Activated B cell treated with CpG ODN at 0.5 μM for 24 hours (primary cell): ENCODE measurements at regions not wholly inside any gene's neighbourhood (a gene's known extent, or its start where the extent isn't known, plus 50 kb on each side); places are given as distances from the start of the nearest gene placed in this dataset.

Source experiments
- ATAC-seq: fragments of 200-7000 bp; cut with Tn5 transposase; one replicate; pipeline ENCODE4 v1.10.0; 2021; ENCODE audit warnings: low read depth, mild to moderate bottlenecking, moderate library complexity
- CTCF ChIA-PET: fragments of 350-600 bp; sonication (Branson Sonifier 250); formaldehyde crosslinking; loops from one replicate; lab custom pipeline; 2021; ENCODE audit warnings: antibody characterized with exemption; lab: Charles Lee
- POLR2A ChIA-PET: fragments of 350-600 bp; sonication (Branson Sonifier 250); formaldehyde crosslinking; loops from one replicate; lab custom pipeline; 2021; ENCODE audit warnings: antibody characterized with exemption; lab: Charles Lee
- DNase-seq: peaks from one replicate; pipeline ENCODE4 v3.0.0; 2022
- H3K27ac Mint-ChIP-seq: one replicate; pipeline ENCODE4 v1.8.0; 2020; ENCODE audit warnings: mixed read lengths
- H3K27me3 Mint-ChIP-seq: one replicate; pipeline ENCODE4 v1.8.0; 2021; ENCODE audit warnings: mixed read lengths
- H3K36me3 Mint-ChIP-seq: one replicate; pipeline ENCODE4 v1.8.0; 2021; ENCODE audit warnings: low read depth, mixed read lengths
- H3K4me1 Mint-ChIP-seq: one replicate; pipeline ENCODE4 v1.8.0; 2021; ENCODE audit warnings: mixed read lengths
- H3K4me3 Mint-ChIP-seq: one replicate; pipeline ENCODE4 v1.8.0; 2020; ENCODE audit warnings: mild to moderate bottlenecking, mixed read lengths
- H3K9me3 Mint-ChIP-seq: one replicate; pipeline ENCODE4 v1.8.0; 2020; ENCODE audit warnings: mixed read lengths
- CTCF ChIP-seq: fragments of 200-600 bp; IDR thresholded peaks from one replicate; pipeline ENCODE4 v1.8.0; 2022; ENCODE audit warnings: antibody characterized with exemption, mild to moderate bottlenecking
- intact Hi-C: fragments of 100-400 bp; cut with micrococcal nuclease; formaldehyde crosslinking; loops from one replicate; pipeline ENCODE4 v1.15.1; 2024

DNA sequence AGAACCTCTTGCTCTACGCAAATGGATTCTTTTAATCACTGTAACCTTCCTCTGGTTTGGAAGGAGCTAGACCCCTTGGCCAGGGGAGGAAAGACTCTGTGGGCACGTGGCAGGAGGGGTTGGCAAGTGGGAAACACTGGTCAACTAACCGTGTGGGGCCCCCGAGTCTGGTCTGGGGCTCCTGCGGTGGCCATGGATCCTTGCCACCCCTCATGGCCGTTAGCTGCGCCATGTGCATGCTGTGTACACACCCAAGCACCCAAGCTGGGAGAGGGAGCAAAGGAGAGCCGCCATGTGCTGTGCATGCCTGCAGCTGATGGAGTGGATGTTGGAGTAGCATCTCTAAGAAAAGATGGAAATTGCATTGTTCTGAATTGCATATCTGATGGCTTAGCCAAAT, 730.6 kb downstream of the FAM181B start:
- intact Hi-C loops, result no loop called here
- POLR2A ChIA-PET, result no interaction called here

GRCh38 chr11:81995889-81996288, 737.8 kb downstream of the FAM181B start:
- intact Hi-C loops, result no loop called here
- no peak overlapping the region for H3K4me3 Mint-ChIP-seq
- no peaks in the 10 kb centered on the region for H3K4me1 Mint-ChIP-seq
- POLR2A ChIA-PET, result no interaction called here
- no peak for TF ChIP-seq CTCF
- no peaks in the 10 kb centered on the region for H3K36me3 Mint-ChIP-seq
- ATAC-seq (no peak), DNase-seq (no peak)
- CTCF ChIA-PET, result no interaction called here
- H3K9me3 Mint-ChIP-seq, result no peaks in the 10 kb centered on the region
- no peak overlapping the region for H3K27ac Mint-ChIP-seq
- no peaks in the 10 kb centered on the region for H3K27me3 Mint-ChIP-seq

More for the DNA sequence above, 730.6 kb downstream of the FAM181B start:
- TF ChIP-seq CTCF, result no peak
- no peaks in the 10 kb centered on the region for H3K9me3 Mint-ChIP-seq
- H3K4me1 Mint-ChIP-seq, result no peaks in the 10 kb centered on the region
- ATAC-seq (no peak), DNase-seq (no peak)
- no peaks in the 10 kb centered on the region for H3K36me3 Mint-ChIP-seq
- no peak overlapping the region for H3K4me3 Mint-ChIP-seq
- CTCF ChIA-PET, result no interaction called here
- no peaks in the 10 kb centered on the region for H3K27me3 Mint-ChIP-seq
- H3K27ac Mint-ChIP-seq, result no peak overlapping the region

DNA sequence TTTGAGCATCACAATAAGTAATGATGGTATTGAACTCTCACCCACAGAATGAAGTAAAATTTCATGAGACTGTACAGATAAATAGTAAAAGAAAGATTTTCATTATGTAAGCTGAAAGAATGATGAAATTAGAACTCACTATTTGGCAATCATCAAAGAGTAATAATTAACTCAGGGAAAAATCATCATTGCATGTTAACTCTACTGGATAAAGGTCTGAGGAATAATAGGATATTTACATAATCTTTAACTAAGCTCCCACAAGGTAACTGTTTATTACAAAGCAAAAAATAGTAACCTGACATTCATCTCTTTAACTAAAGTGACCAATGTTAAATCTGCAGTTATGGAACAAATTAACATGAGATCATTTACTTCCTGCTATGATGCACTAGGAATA, 739.9 kb downstream of the FAM181B start:
- DNase-seq (no peak), ATAC-seq (no peak)
- CTCF ChIA-PET, result no interaction called here
- no peaks in the 10 kb centered on the region for H3K27me3 Mint-ChIP-seq
- H3K4me3 Mint-ChIP-seq, result no peak overlapping the region
- H3K4me1 Mint-ChIP-seq, result no peaks in the 10 kb centered on the region
- no peaks in the 10 kb centered on the region for H3K9me3 Mint-ChIP-seq
- POLR2A ChIA-PET, result no interaction called here
- intact Hi-C loops, result no loop called here
- TF ChIP-seq CTCF, result no peak
- no peak overlapping the region for H3K27ac Mint-ChIP-seq
- H3K36me3 Mint-ChIP-seq, result no peaks in the 10 kb centered on the region

- Mint-ChIP-seq H3K9me3 (no peaks in the 10 kb centered on the region), H3K36me3 (no peaks in the 10 kb centered on the region), H3K4me1 (no peaks in the 10 kb centered on the region), H3K27ac (no peak overlapping the region), H3K27me3 (no peaks in the 10 kb centered on the region), H3K4me3 (no peak overlapping the region)
- ChIA-PET CTCF (no interaction called here), POLR2A (no interaction called here)
- intact Hi-C loops, result no loop called here
- no peak for ATAC-seq
- no peak for DNase-seq
- no peak for TF ChIP-seq CTCF
Observed at GRCh38 chr11:81990659-81991443, 742.8 kb downstream of the FAM181B start.

GRCh38 chr11:81989093-81989492, 744.6 kb downstream of the FAM181B start:
- no peak overlapping the region for H3K4me3 Mint-ChIP-seq
- no peak for ATAC-seq
- intact Hi-C loops, result no loop called here
- H3K27me3 Mint-ChIP-seq, result no peaks in the 10 kb centered on the region
- H3K27ac Mint-ChIP-seq, result no peak overlapping the region
- CTCF ChIA-PET, result no interaction called here
- POLR2A ChIA-PET, result no interaction called here
- H3K36me3 Mint-ChIP-seq, result no peaks in the 10 kb centered on the region
- H3K4me1 Mint-ChIP-seq, result no peaks in the 10 kb centered on the region
- TF ChIP-seq CTCF, result no peak
- DNase-seq, result no peak
- H3K9me3 Mint-ChIP-seq, result peaks cover under 1% of the 10 kb centered on the region
